Kidney epithelial cell (primary cell): ENCODE measurements at regions not wholly inside any gene's neighbourhood (a gene's known extent, or its start where the extent isn't known, plus 50 kb on each side); places are given as distances from the start of the nearest gene placed in this dataset.

Source experiments
- DNase-seq: peaks from one replicate; pipeline ENCODE4 v3.0.0-alpha.2; 2010; ENCODE audit warnings: low read depth
- H3K27me3 ChIP-seq: 2 replicates; pipeline ENCODE4 v1.6.0; 2011; ENCODE audit warnings: low read length; ENCODE audit not compliant: control insufficient read depth, insufficient read depth
- H3K36me3 ChIP-seq: 2 replicates; pipeline ENCODE4 v1.5.1; 2011; ENCODE audit warnings: low read length; ENCODE audit not compliant: control insufficient read depth, insufficient read depth
- H3K4me3 ChIP-seq: 2 replicates; pipeline ENCODE4 v1.5.1; 2011; ENCODE audit warnings: low read depth, mild to moderate bottlenecking, control low read depth, low read length
- TF ChIP-seq, protein P1 (sequence below): IDR thresholded peaks from 2 replicates; pipeline ENCODE4 v1.5.1; 2011; ENCODE audit warnings: mild to moderate bottlenecking, moderate library complexity, low read length, control low read depth, inconsistent platforms; ENCODE audit not compliant: insufficient read depth, poor library complexity, severe bottlenecking

DNA sequence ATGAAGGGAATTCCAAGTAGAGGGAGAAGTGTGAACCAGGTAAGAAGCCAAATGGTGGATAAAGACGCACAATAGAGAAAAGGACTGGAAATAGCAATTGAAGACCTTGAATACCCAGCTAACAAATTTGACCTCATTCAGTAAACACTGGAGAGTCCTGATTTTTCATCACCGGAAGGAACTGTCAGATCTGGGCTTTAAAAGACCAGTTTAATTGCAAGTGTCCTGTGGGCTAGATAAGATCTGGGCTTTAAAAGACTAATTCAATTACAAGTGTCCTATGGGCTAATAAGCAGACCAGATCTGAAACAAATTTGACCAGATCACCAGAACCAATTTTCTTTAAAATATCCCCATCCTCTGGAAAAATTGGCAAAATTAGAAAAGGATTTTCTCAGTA, 380.0 kb downstream of the ACTL7B start:
- Histone ChIP-seq H3K27me3 (no peaks in the 10 kb centered on the region), H3K4me3 (no peak overlapping the region), H3K36me3 (no peaks in the 10 kb centered on the region)
- DNase-seq: no peak
- TF ChIP-seq, protein P1, sequence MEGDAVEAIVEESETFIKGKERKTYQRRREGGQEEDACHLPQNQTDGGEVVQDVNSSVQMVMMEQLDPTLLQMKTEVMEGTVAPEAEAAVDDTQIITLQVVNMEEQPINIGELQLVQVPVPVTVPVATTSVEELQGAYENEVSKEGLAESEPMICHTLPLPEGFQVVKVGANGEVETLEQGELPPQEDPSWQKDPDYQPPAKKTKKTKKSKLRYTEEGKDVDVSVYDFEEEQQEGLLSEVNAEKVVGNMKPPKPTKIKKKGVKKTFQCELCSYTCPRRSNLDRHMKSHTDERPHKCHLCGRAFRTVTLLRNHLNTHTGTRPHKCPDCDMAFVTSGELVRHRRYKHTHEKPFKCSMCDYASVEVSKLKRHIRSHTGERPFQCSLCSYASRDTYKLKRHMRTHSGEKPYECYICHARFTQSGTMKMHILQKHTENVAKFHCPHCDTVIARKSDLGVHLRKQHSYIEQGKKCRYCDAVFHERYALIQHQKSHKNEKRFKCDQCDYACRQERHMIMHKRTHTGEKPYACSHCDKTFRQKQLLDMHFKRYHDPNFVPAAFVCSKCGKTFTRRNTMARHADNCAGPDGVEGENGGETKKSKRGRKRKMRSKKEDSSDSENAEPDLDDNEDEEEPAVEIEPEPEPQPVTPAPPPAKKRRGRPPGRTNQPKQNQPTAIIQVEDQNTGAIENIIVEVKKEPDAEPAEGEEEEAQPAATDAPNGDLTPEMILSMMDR: no peak

GRCh38 chr9:108474356-108474755, 381.4 kb downstream of the ACTL7B start:
- H3K36me3 ChIP-seq: no peaks in the 10 kb centered on the region
- TF ChIP-seq, protein P1: no peak
- no peak for DNase-seq

GRCh38 chr9:108473209-108474112, 382.3 kb downstream of the ACTL7B start:
- no peak for DNase-seq
- H3K36me3 ChIP-seq: no peaks in the 10 kb centered on the region
- TF ChIP-seq, protein P1: no peak
- H3K27me3 ChIP-seq: no peaks in the 10 kb centered on the region
- H3K4me3 ChIP-seq: no peak overlapping the region

More at GRCh38 chr9:108474356-108474755, 381.4 kb downstream of the ACTL7B start:
- H3K27me3 ChIP-seq: no peaks in the 10 kb centered on the region
- no peak overlapping the region for H3K4me3 ChIP-seq

DNA sequence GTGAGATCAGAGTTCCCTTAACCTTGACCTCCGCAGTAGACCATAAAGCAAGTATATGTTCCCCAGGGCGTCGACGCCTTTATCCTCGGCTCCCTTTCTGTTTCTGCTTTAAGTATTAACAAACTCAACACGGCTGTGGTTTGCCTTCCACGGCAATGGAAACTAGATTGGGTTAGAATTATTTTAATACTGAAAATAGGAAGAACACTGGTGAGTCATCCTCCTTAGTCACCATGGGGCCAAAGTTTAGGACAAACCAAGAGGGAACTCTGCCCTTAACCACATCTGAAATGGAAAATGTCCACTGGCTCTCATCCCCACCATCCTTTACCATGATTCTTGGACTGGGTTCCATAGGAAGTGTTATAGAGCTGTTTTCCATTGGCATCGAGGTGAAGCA, 386.1 kb downstream of the ACTL7B start:
- no peaks in the 10 kb centered on the region for H3K36me3 ChIP-seq
- no peak overlapping the region for H3K4me3 ChIP-seq
- TF ChIP-seq, protein P1: no peak
- no peak for DNase-seq
- H3K27me3 ChIP-seq: no peaks in the 10 kb centered on the region

DNA sequence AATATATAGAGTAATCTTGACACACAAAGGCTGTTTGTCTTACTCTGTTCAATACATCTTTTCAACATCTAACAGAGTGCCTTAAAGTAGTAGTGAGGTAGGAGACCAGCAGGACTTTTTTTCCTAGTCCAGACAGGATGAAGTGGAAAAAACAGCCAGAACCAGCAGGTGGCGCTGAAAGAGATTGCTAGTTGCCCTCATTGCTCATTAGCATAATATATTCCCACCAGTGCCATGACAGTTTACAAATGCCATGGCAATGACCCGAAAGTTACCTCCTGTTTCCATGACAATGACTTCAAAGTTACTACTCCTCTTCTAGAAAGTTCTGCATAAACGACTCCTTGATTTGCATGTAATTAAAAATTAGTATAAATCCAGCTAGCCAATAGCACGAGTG, 387.4 kb downstream of the ACTL7B start:
- DNase-seq: no peak
- Histone ChIP-seq H3K4me3 (no peak overlapping the region), H3K27me3 (peaks cover 2% of the 10 kb centered on the region), H3K36me3 (no peaks in the 10 kb centered on the region)
- TF ChIP-seq, protein P1: peak; percentile 41

GRCh38 chr9:108467653-108468324, 388.0 kb downstream of the ACTL7B start:
- TF ChIP-seq, protein P1: no peak
- Histone ChIP-seq H3K27me3 (peaks cover 2% of the 10 kb centered on the region), H3K36me3 (no peaks in the 10 kb centered on the region), H3K4me3 (no peak overlapping the region)
- DNase-seq: no peak
